ENCODE measurements at regions not wholly inside any gene's neighbourhood (a gene's known extent, or its start where the extent isn't known, plus 50 kb on each side); places are given as distances from the start of the nearest gene placed in this dataset.
"Not testable (repeated sequence)": the region's sequence is repeated elsewhere in the genome, so short reads cannot be mapped to it uniquely, and the experiment has no call there.

DNA sequence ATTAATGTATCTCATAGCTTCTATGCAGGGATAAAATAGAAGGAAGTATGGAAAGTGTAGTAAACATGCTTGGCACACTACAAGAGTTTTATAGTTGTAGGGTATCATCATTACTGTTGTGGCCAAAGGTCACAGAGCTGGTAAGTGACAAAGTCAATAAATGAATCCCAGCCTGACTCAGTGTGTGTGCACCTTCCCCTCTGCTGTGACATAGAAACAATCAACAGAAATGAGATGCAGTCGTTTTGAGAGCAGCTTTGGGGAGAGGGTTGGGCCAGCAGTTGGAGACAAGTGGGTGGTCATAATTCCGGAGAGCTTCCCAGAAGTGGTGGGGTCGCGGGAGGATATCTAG is 82.4 kb upstream of the RBPJ start:
- in situ Hi-C loops (cut with HindIII; ENCODE audit: low pct_ligation_motif_present, low pct_unique_long_range_greater_than_20kb, low sequenced_read_pairs): no loop called here
- no peak for DNase-seq

DNA sequence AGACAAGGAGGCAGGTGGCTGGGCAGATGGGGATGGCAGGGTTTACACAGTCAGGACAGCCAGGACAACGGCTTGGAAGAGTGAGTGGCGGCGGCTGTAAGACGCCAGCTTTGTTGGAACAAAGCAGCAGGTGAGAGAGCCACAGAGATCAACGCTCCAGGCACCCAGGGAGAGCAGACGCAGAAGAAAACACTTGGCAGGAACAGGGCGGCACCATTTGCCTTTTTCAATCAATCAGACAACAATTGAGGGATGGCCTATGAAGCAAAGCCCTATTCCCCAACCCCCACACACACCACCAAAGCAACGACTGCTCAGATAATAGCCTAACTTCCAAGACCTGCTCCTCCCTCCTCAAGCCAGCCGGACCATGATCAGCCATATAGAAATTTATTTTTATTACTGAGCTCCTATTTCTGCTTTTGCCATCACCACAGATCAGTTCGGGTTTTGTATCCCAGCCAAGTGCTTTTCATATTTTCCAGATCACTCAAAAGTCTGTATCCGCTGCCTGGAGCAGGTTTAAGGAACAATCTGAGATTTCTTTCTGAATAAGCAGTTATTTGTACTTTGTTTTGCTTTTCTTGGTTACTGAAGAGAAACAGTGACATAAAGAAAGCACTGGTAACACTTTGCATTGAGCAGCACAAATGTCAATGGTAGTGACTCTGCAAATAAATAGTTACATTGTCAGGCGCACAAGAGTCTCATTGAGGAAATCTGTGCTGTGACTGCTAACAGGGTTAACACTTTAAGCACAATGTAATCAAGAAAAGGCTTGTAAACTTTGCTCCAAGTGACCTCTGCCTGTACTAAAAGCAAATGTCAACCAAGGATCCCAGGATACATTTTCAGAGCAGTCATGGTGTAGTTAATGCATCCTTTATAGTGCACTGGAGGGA is 81.8 kb upstream of the RBPJ start:
- in situ Hi-C loops (cut with HindIII; ENCODE audit: low pct_ligation_motif_present, low pct_unique_long_range_greater_than_20kb, low sequenced_read_pairs): no loop called here
- no peak for DNase-seq

DNA sequence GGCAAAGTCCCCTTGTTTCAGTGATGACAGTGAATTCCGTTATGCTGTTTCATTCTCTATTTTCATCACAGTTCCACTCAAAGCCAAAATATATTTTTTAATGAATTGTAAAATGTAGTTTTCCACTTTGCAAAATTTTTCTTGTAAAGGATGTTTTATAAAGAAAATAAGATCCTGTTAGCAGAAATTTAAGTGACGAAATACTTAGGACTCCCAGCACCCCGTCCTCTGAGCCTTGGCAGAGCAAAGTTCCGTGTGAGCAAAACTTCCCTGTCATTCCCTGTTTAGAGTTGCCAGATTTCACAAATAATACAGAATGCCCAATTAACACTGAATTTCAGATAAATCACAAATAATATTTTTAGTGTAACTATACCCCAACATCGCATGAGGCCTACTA is 81.0 kb upstream of the RBPJ start:
- in situ Hi-C loops (cut with HindIII; ENCODE audit: low pct_ligation_motif_present, low pct_unique_long_range_greater_than_20kb, low sequenced_read_pairs): no loop called here
- no peak for DNase-seq

DNA sequence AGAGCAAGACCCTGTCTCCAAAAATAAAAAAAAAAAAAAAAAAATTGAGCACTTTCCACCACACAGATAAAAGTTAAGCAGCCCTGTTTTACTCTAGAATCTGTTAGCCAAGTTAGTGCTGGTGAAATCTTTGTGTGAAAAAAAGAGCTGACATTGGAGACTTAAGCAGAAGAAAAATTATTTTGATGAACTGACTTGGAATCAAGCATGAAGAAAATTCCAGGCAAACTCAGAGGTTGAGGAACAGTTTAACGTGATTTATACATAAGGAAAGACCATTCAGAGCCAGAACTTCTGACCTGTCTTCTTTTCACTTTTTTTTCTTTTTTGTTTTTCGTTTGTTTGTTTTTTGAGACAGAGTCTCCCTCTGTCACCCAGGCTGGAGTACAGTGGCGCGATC is 79.6 kb upstream of the RBPJ start:
- in situ Hi-C loops (cut with HindIII; ENCODE audit: low pct_ligation_motif_present, low pct_unique_long_range_greater_than_20kb, low sequenced_read_pairs): no loop called here
- DNase-seq: no peak

DNA sequence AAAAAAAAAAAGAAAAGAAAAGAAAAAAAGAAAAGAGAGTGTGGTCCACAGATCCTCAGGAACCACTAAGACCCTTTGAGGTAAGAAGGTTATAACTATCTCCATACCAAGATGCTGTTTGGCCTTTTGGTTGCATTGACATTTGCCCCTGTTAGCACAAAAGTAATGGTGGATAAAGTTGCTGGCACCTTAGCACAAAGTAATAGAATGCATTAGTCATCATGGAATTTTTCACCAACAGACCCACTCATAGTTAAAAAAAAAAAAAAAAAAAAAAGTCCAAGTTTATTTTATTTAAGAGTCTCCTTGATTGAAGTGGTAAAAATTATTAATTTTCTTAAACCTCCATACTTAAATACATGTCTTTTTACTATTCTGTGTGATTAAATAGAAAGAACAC is 78.4 kb upstream of the RBPJ start:
- in situ Hi-C loops (cut with HindIII; ENCODE audit: low pct_ligation_motif_present, low pct_unique_long_range_greater_than_20kb, low sequenced_read_pairs): no loop called here
- no peak for DNase-seq

DNA sequence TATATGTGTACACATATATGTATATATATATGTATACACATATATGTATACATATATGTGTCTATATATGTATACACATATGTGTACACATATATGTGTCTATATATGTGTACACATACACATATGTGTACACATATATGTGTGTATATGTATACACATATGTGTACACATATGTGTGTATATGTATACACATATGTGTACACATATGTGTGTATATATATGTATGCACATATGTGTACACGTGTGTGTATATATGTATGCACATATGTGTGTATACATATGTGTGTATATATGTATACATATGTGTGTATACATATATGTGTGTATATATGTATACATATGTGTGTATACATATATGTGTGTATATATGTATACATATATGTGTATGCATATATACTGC is 76.7 kb upstream of the RBPJ start:
- DNase-seq; in situ Hi-C loops (cut with HindIII; ENCODE audit: low pct_ligation_motif_present, low pct_unique_long_range_greater_than_20kb, low sequenced_read_pairs): not testable (repeated sequence)

DNA sequence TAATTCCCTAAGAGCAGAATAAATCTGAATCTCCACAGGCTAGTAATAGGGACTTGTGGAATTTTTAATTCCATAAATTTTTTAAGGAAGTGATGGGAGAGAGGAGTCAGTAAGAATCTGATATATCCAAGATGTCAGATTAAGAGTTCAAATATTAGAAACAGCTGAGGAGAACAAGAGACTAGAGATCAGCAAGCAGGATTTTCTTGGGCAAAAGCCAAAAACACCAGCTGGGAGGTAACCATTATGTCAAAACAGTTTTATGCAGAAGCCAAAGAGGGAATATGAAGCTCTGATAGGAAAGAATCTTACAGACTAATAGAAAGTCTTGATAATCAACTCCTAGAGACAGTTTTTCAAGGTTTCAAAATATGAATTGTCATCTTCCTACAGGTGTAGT is 72.2 kb upstream of the RBPJ start:
- in situ Hi-C loops (cut with HindIII; ENCODE audit: low pct_ligation_motif_present, low pct_unique_long_range_greater_than_20kb, low sequenced_read_pairs): no loop called here

DNA sequence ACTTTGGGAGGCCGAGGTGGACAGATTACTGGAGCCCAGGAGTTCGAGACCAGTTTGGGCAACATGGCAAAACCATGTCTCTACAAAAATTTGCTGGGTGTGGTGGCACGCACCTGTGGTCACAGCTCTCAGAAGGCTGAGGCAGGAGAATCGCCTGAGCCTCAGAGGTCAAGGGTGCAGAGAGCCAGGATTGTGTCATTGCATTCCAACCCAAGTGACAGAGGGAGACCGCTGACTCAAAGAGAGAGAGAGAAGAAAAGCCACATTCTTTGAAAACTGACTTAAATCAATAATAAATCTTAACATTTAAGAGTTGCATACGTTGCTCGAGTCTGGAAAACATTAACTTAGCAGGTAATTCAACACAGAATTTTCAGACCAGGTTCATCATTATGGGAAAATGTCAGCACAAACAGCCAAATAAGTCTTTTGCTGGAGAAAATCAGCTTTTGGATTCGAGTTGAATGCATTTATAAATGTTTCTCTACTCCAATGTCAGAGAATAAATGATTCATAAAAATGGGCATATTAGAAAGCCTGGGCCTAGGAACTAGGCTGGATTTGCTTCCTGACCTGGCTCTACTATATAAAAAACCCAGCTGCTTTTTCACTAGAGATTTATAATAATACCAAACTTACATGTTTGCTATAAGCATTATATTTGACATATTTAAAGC is 68.3 kb upstream of the RBPJ start:
- in situ Hi-C loops (cut with HindIII; ENCODE audit: low pct_ligation_motif_present, low pct_unique_long_range_greater_than_20kb, low sequenced_read_pairs): no loop called here
- DNase-seq: no peak

More for the DNA sequence above, 72.2 kb upstream of the RBPJ start:
- no peak for DNase-seq

DNA sequence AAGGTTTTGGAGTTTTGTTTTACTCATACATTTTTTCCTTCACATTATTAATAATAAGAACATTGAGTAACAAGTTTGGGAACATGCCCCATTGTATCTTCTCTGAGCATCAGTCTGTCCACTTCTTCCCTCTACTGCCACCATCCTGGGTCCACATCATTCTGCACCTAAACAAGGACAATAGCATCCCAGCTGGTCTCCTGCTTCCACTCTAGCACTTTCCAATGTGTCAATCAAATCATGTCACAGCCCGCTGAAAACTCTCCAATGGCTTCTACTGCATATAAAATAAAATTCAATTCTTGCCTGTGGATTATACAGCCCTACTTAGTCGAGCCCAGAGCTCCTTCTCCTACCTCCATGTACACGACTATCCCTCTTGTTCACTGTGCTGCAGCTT is 66.8 kb upstream of the RBPJ start:
- in situ Hi-C loops (cut with HindIII; ENCODE audit: low pct_ligation_motif_present, low pct_unique_long_range_greater_than_20kb, low sequenced_read_pairs): no loop called here
- DNase-seq: no peak

DNA sequence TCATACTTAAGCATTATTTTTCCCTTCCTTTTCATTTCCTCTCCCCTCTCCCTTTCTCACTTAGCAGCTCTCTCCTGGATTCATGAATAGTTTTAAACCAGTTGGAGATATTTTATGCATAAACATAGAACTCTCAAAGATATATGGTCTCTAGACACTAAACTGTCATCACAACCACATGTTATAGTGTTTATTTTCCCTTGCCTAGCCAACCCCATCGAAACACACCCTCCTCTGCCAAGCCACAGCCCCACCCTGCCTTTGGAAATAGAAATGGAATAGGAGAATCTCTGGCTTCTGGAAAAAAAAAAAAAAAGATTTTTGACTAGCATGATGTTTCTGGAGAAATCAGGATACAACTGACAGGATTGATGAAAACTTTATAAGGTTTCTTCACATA is 64.8 kb upstream of the RBPJ start:
- in situ Hi-C loops (cut with HindIII; ENCODE audit: low pct_ligation_motif_present, low pct_unique_long_range_greater_than_20kb, low sequenced_read_pairs): no loop called here

DNA sequence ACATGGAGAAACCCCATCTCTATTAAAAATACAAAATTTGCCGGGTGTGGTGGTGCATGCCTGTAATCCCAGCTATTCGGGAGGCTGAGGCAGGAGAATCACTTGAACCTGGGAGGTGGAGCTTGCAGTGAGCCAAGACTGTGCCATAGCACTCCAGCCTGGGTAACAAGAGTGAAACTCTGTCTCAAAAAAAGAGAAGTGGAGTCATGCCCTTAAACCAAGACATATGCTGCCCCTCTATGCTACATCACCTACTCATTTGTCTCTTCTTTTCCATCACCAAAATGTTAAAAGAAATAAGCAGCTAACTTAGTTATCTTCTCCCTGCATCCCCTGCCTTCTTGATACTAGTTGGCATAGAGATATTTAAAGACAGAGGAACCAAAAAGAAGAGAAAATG is 63.4 kb upstream of the RBPJ start:
- in situ Hi-C loops (cut with HindIII; ENCODE audit: low pct_ligation_motif_present, low pct_unique_long_range_greater_than_20kb, low sequenced_read_pairs); DNase-seq: not testable (repeated sequence)

More for the DNA sequence above, 64.8 kb upstream of the RBPJ start:
- no peak for DNase-seq

DNA sequence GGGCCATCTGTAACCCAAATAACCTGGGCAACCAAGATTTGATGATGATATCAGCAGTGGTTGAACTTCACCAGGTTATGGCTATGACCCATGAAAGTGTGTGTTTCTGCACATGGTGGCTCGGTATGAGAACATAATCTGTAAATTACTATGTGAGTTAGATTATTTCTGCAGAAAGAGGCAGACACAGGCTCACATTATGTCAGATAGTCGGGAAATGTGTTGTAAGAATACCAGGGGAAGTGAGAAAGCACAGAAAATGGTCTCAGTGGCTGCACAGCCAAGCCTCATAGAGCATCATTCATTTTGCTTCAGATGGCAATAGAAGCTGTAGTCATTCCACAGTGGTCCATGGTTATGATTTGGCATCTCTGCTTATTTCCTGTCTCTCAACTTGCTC is 63.0 kb upstream of the RBPJ start:
- no peak for DNase-seq
- in situ Hi-C loops (cut with HindIII; ENCODE audit: low pct_ligation_motif_present, low pct_unique_long_range_greater_than_20kb, low sequenced_read_pairs): no loop called here

DNA sequence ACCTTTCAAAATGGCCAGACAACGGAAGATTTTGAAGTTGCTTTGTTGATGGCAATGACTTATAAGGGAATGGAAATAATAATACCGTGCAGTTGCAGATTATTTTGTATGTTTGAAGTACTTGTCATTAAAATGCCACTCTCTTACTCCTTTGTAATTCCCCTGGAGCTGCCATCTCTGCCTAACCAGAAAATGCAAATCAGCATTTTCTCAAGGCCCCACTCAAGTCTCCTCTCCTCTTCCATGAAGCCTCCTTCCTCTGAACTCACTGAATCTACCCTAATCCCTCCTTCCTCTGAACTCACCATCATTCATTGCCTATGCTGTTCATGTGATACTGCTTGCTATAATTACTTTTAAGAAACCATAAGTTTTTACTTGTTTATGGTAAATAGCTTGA is 60.2 kb upstream of the RBPJ start:
- in situ Hi-C loops (cut with HindIII; ENCODE audit: low pct_ligation_motif_present, low pct_unique_long_range_greater_than_20kb, low sequenced_read_pairs): no loop called here
- DNase-seq: no peak

DNA sequence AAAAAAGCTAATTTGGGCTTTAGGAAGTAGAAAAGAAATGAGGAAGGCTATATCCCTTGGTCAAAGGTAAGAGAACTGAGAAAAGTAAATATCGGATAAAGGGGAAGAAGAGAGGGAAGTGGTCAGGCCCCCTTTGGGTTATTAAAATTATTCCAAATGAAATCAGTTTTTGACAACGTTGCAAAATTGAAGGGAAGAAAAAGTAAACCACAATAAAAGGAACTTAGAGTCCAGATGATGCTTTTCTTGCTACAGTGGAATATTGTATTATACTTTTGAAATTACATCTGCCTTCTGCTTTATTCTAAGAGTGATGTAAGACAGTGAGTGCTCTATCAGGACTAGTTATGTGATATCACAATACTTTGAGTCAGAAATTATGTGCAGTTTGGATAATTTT is 59.4 kb upstream of the RBPJ start:
- DNase-seq: no peak

DNA sequence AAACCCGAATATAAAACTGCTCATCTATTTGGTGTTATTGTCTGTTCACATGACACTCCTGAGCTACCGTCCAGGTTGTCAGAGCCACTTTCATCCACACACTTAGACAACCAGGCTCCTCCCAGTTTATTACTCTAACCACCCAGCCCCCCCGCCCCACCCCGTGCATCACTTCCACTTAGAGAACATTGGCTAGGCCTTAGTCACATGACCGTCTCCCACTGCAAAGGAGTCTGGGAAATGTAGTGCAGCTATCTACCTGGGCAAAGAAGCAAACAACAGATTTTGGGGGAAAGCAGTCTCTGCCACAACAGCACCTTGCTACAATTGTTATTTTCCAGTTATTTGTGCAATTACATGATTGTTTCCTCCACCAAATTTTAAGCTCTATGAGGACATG is 57.6 kb upstream of the RBPJ start:
- in situ Hi-C loops (cut with HindIII; ENCODE audit: low pct_ligation_motif_present, low pct_unique_long_range_greater_than_20kb, low sequenced_read_pairs): no loop called here
- DNase-seq: no peak

More for the DNA sequence above, 59.4 kb upstream of the RBPJ start:
- in situ Hi-C loops (cut with HindIII; ENCODE audit: low pct_ligation_motif_present, low pct_unique_long_range_greater_than_20kb, low sequenced_read_pairs): no loop called here

DNA sequence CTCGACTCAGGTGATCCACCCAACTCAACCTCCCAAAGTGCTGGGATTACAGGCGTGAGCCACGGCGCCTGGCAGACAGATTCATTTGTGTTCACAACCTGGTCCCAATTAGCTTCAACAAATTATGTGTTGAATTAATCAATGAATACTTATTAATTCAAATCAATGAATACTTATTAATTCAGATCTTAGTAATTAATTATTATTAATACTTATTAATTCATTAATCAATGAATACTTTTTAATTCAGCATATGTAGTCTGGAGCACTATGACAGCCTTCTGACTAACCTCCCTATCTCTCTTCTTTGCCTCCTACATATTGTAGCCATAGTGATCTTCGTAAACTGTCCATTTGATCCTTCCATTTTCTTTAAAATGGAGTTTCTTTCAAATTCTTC is 56.7 kb upstream of the RBPJ start:
- no peak for DNase-seq
- in situ Hi-C loops (cut with HindIII; ENCODE audit: low pct_ligation_motif_present, low pct_unique_long_range_greater_than_20kb, low sequenced_read_pairs): no loop called here

DNA sequence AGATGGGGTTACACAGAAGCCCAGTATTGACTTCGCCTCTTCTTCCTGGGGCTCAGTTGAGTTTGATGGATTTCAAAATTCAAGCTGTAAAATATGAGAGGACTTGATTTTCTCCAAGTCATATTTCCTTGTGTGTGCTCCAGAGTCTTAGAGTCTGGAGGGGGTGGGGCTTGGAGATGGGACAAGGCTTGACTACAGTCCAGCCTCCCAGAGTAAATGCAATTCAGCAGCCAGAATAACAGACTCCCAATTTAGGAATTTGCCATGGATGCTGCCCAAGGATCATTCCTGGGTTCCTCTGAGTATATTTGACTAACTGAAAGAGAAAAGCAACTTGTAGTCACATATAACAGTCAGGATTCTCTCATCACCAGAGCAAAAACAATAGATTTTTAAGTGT is 53.7 kb upstream of the RBPJ start:
- in situ Hi-C loops (cut with HindIII; ENCODE audit: low pct_ligation_motif_present, low pct_unique_long_range_greater_than_20kb, low sequenced_read_pairs): no loop called here
- DNase-seq: no peak

DNA sequence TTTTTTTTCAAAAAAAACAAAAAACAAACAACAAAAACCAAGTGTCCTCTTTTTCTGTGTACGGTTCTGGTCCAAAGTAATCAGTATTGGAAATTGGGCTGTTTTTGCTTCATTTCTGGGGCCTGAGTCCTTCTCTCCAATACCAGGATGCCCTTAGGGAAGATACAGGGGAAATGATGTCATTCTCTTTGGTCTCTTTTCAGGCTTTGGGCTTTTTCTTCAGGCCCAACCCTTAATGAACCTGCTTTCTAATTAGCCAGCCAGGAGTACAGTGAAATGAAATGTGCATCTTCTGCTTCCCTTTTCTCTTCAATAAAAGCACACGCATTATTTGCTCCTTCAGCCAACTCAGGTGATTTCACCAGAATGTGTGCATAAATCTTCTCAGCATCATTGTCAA is 52.6 kb upstream of the RBPJ start:
- no peak for DNase-seq

DNA sequence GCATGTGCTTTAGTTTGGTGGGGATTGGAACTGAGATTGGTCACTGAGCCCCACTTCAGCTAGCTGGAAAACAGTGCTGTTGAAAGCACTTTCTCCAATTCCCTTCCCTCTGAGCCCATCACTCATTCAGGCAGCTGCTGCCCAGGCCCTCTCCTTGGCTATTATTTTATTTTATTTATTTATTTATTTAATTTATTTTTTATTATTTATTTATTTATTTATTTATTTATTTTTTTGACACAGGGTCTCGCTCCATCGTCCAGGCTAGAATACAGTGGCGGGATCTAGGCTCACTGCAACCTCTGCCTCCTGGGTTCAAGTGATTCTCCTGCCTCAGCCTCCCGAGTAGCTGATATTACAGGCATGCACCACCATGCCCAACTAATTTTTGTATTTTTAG is 51.8 kb upstream of the RBPJ start:
- in situ Hi-C loops (cut with HindIII; ENCODE audit: low pct_ligation_motif_present, low pct_unique_long_range_greater_than_20kb, low sequenced_read_pairs): no loop called here
- no peak for DNase-seq

More for the DNA sequence above, 52.6 kb upstream of the RBPJ start:
- in situ Hi-C loops (cut with HindIII; ENCODE audit: low pct_ligation_motif_present, low pct_unique_long_range_greater_than_20kb, low sequenced_read_pairs): no loop called here

Data from ACHN (cell line).